ENCODE measurements at regions not wholly inside any gene's neighbourhood (a gene's known extent, or its start where the extent isn't known, plus 50 kb on each side); places are given as distances from the start of the nearest gene placed in this dataset.

DNA sequence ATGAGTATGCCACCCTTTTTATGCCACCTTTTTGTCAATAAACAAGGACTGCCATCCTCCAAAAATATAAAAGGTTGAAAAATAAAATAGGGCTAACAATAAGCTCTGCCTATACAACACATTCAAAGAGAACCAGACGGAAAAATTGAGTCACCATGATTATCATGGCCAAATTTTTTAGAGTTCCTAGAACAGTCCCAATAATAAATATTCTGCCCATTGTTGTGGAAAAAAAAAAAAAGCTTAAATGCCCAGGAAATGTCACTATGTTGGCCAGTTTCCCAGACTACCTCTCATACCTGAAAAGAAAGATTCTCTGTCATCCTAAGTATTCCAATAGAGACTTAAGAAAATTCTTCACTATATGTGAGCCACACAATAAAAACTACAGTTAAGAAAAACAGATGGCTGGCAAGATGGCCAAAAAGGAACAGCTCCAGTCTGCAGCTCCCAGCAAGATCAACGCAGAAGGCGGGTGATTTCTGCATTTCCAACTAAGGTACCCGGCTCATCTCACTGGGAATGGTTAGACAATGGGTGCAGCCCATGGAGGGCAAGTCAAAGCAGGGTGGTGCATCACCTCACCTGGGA is 149.0 kb downstream of the TMEM161B start:
- no peak for TF ChIP-seq CTCF (conservative IDR thresholded peaks at IDR 0.05 in 1 of 2, IDR thresholded peaks at IDR 0.05 in 1 of 2; ENCODE audit: extremely low read depth in 1 of 2, insufficient read depth in 1 of 2, low read depth in 1 of 2, low read length in 2 of 2)
- no peak for TF ChIP-seq EZH2 (IDR thresholded peaks at IDR 0.05; ENCODE audit: borderline replicate concordance, low read length)
